Thoracic aorta (tissue), 2 donors: ENCODE measurements at regions not wholly inside any gene's neighbourhood (a gene's known extent, or its start where the extent isn't known, plus 50 kb on each side); places are given as distances from the start of the nearest gene placed in this dataset.

Source experiments
- ATAC-seq: fragments of 150-250 bp; one replicate; pipeline ENCODE4 v1.8.0; 2017; ENCODE audit warnings: low read depth; ENCODE audit not compliant: insufficient number of reproducible peaks, low FRiP score
- DNase-seq: peaks from one replicate; pipeline ENCODE4 v3.0.0-alpha.2; 2020; ENCODE audit warnings: low spot score
- H3K27ac ChIP-seq, 2 donors: fragments of 200-600 bp; sonication (generic); 1 replicate in 1 of 2; 2 replicates in 1 of 2; pipeline ENCODE4 v1.5.1; 2016; ENCODE audit warnings: mild to moderate bottlenecking in 2 of 2, moderate library complexity in 2 of 2
- H3K27me3 ChIP-seq: fragments of 200-600 bp; sonication (generic); replicated peaks from 2 replicates; pipeline ENCODE4 v1.6.0; 2016; ENCODE audit warnings: mild to moderate bottlenecking; ENCODE audit not compliant: insufficient read depth
- H3K36me3 ChIP-seq: fragments of 200-600 bp; sonication (generic); one replicate; pipeline ENCODE4 v1.5.1; 2016
- H3K4me1 ChIP-seq, 2 donors: fragments of 200-600 bp; sonication (generic); 1 replicate in 1 of 2; 2 replicates in 1 of 2; pipeline versions ENCODE4 v1.5.1 to v1.6.0; 2016; ENCODE audit warnings: low read depth in 2 of 2, mild to moderate bottlenecking in 1 of 2; ENCODE audit not compliant: control insufficient read depth in 1 of 2
- H3K4me3 ChIP-seq: fragments of 200-600 bp; sonication (generic); 2 replicates; pipeline ENCODE4 v1.5.1; 2016; ENCODE audit warnings: mild to moderate bottlenecking
- H3K9me3 ChIP-seq: fragments of 200-600 bp; sonication (generic); 2 replicates; pipeline ENCODE4 v1.5.1; 2016
- CTCF ChIP-seq: fragments of 200-600 bp; sonication (generic); IDR thresholded peaks from one replicate; pipeline ENCODE4 v1.5.1; 2019; ENCODE audit warnings: antibody characterized with exemption

GRCh38 chr3:110783541-110783940 is 288.1 kb upstream of the NECTIN3 start:
- Histone ChIP-seq H3K27me3 (no peaks in the 10 kb centered on the region), H3K36me3 (no peaks in the 10 kb centered on the region), H3K27ac (no peak overlapping the region), H3K9me3 (no peaks in the 10 kb centered on the region), H3K4me1 (no peaks in the 10 kb centered on the region), H3K4me3 (no peak overlapping the region)
- DNase-seq (no peak), ATAC-seq (no peak)
- TF ChIP-seq CTCF: no peak

- no peak for DNase-seq
- H3K4me1 ChIP-seq: peaks cover 0 to 2% of the 10 kb centered on the region in 2 donors
- no peaks in the 10 kb centered on the region for H3K9me3 ChIP-seq
- H3K4me3 ChIP-seq: no peak overlapping the region
- no peaks in the 10 kb centered on the region for H3K36me3 ChIP-seq
- no peaks in the 10 kb centered on the region for H3K27me3 ChIP-seq
- H3K27ac ChIP-seq: peak overlapping the region in 1 of 2 donors; percentile 43
- TF ChIP-seq CTCF: no peak
- ATAC-seq: no peak
These were observed 282.8 kb upstream of the NECTIN3 start for GRCh38 chr3:110788794-110789193.

- TF ChIP-seq CTCF: no peak
- ATAC-seq (no peak), DNase-seq (no peak)
- Histone ChIP-seq H3K9me3 (no peaks in the 10 kb centered on the region), H3K4me1 (peaks cover 0 to 2% of the 10 kb centered on the region in 2 donors), H3K27ac (peak overlapping the region in 1 of 2 donors; percentile 43), H3K4me3 (no peak overlapping the region), H3K27me3 (no peaks in the 10 kb centered on the region), H3K36me3 (no peaks in the 10 kb centered on the region)
These were observed 282.3 kb upstream of the NECTIN3 start for GRCh38 chr3:110789315-110789714.

GRCh38 chr3:110790631-110791030 is 281.0 kb upstream of the NECTIN3 start:
- no peak for DNase-seq
- Histone ChIP-seq H3K4me1 (peaks cover 0 to 2% of the 10 kb centered on the region in 2 donors), H3K9me3 (no peaks in the 10 kb centered on the region), H3K36me3 (no peaks in the 10 kb centered on the region), H3K4me3 (no peak overlapping the region), H3K27me3 (no peaks in the 10 kb centered on the region), H3K27ac (no peak overlapping the region)
- ATAC-seq: no peak
- no peak for TF ChIP-seq CTCF

- no peak for TF ChIP-seq CTCF
- DNase-seq: no peak
- no peaks in the 10 kb centered on the region for H3K27me3 ChIP-seq
- no peak for ATAC-seq
- no peaks in the 10 kb centered on the region for H3K36me3 ChIP-seq
- no peaks in the 10 kb centered on the region for H3K9me3 ChIP-seq
- H3K27ac ChIP-seq: no peak overlapping the region
- H3K4me1 ChIP-seq: peaks cover 0 to 2% of the 10 kb centered on the region in 2 donors
- no peak overlapping the region for H3K4me3 ChIP-seq
These were observed 279.5 kb upstream of the NECTIN3 start for GRCh38 chr3:110791995-110792686.
